ENCODE measurements at regions not wholly inside any gene's neighbourhood (a gene's known extent, or its start where the extent isn't known, plus 50 kb on each side); places are given as distances from the start of the nearest gene placed in this dataset.
"Not testable (repeated sequence)": the region's sequence is repeated elsewhere in the genome, so short reads cannot be mapped to it uniquely, and the experiment has no call there.

DNA sequence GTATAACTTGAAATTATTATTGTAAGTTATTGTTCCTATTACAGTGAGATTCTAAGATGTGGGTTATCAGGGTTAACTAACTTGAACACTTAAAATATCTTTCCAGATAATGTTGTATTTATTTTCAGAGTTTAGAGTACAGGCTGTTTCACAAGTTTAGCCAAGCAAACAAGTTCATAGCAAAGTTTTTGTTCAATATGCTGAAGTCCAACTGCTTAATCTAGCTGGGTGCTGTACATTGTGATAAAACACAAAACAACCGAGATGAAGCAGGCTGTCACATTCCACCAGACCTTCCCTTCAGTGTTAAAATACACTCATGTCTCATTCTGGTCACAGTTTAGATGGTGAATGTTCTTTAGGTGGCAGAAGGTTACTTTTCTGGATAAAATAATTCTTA lies 148.0 kb upstream of the PCDH20 start:
- H3K36me3 ChIP-seq, result no peaks in the 10 kb centered on the region
- no peaks in the 10 kb centered on the region for H3K27me3 ChIP-seq
- intact Hi-C loops (cut with DNase I), result no loop called here
- H3K27ac ChIP-seq (replicated peaks in 1 of 4), result no peak overlapping the region
- no peak overlapping the region for H3K4me3 ChIP-seq
- H3K9me3 ChIP-seq, result peaks cover 0 to 4% (median 0%) of the 10 kb centered on the region in 4 donors
- WGBS, result 50% methylated on average over 1 of the region's 1 CpG
- H3K4me1 ChIP-seq, result no peaks in the 10 kb centered on the region
- TF ChIP-seq POLR2A (IDR thresholded peaks at IDR 0.05; ENCODE audit: low read depth) (no peak), EP300 (IDR thresholded peaks at IDR 0.05) (no peak), POLR2AphosphoS5 (IDR thresholded peaks at IDR 0.05) (no peak)
- TF ChIP-seq, protein P1, sequence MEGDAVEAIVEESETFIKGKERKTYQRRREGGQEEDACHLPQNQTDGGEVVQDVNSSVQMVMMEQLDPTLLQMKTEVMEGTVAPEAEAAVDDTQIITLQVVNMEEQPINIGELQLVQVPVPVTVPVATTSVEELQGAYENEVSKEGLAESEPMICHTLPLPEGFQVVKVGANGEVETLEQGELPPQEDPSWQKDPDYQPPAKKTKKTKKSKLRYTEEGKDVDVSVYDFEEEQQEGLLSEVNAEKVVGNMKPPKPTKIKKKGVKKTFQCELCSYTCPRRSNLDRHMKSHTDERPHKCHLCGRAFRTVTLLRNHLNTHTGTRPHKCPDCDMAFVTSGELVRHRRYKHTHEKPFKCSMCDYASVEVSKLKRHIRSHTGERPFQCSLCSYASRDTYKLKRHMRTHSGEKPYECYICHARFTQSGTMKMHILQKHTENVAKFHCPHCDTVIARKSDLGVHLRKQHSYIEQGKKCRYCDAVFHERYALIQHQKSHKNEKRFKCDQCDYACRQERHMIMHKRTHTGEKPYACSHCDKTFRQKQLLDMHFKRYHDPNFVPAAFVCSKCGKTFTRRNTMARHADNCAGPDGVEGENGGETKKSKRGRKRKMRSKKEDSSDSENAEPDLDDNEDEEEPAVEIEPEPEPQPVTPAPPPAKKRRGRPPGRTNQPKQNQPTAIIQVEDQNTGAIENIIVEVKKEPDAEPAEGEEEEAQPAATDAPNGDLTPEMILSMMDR (IDR thresholded peaks at IDR 0.05), result no peak
- DNase-seq (ENCODE audit: extremely low spot score), result no peak

DNA sequence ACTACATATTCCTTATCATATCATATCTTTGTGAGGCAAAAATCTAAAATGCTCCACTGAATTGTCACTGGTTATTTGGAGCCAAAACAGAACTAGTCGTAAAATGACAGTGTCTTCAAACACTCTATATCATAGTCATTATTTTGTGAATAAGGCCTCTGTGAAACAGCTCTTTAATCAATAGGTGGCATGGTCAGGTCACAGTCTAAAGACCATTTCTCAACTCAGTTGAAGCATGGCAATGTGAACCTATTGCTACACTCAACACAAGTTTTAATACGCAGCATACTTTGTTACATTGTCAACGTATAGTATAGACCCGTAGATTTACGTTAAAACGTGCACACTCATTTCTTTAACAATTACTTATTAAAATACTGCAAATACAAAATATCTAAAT lies 131.3 kb upstream of the PCDH20 start:
- Histone ChIP-seq H3K27ac (replicated peaks in 1 of 4) (no peak overlapping the region), H3K27me3 (no peaks in the 10 kb centered on the region), H3K4me3 (no peak overlapping the region), H3K36me3 (no peaks in the 10 kb centered on the region), H3K9me3 (no peaks in the 10 kb centered on the region), H3K4me1 (no peaks in the 10 kb centered on the region)
- DNase-seq (ENCODE audit: extremely low spot score), result no peak
- intact Hi-C loops (cut with DNase I), result no loop called here
- 87% methylated on average over 6 of the region's 6 CpGs for WGBS
- TF ChIP-seq, protein P1 (IDR thresholded peaks at IDR 0.05), result no peak
- no peak for TF ChIP-seq EP300 (IDR thresholded peaks at IDR 0.05)
- TF ChIP-seq POLR2A (IDR thresholded peaks at IDR 0.05; ENCODE audit: low read depth), result no peak
- no peak for TF ChIP-seq POLR2AphosphoS5 (IDR thresholded peaks at IDR 0.05)

GRCh38 chr13:61546413-61546812 lies 130.8 kb upstream of the PCDH20 start:
- no peaks in the 10 kb centered on the region for H3K36me3 ChIP-seq
- no peak overlapping the region for H3K27ac ChIP-seq (replicated peaks in 1 of 4)
- WGBS, result 85% methylated on average over 4 of the region's 4 CpGs
- DNase-seq (ENCODE audit: extremely low spot score), result no peak
- no peak for TF ChIP-seq POLR2AphosphoS5 (IDR thresholded peaks at IDR 0.05)
- TF ChIP-seq POLR2A (IDR thresholded peaks at IDR 0.05; ENCODE audit: low read depth), result no peak
- no peak for TF ChIP-seq EP300 (IDR thresholded peaks at IDR 0.05)
- TF ChIP-seq, protein P1 (IDR thresholded peaks at IDR 0.05), result no peak
- no peaks in the 10 kb centered on the region for H3K9me3 ChIP-seq
- no peak overlapping the region for H3K4me3 ChIP-seq
- no peaks in the 10 kb centered on the region for H3K27me3 ChIP-seq
- H3K4me1 ChIP-seq, result no peaks in the 10 kb centered on the region
- intact Hi-C loops (cut with DNase I), result no loop called here

GRCh38 chr13:61536433-61536832 lies 120.8 kb upstream of the PCDH20 start:
- no peak for TF ChIP-seq POLR2A (IDR thresholded peaks at IDR 0.05; ENCODE audit: low read depth)
- TF ChIP-seq, protein P1 (IDR thresholded peaks at IDR 0.05), result no peak
- no peak for TF ChIP-seq POLR2AphosphoS5 (IDR thresholded peaks at IDR 0.05)
- TF ChIP-seq EP300 (IDR thresholded peaks at IDR 0.05), result no peak
- intact Hi-C loops (cut with DNase I), result no loop called here
- H3K4me1 ChIP-seq, result no peaks in the 10 kb centered on the region
- H3K36me3 ChIP-seq, result no peaks in the 10 kb centered on the region
- WGBS, result 57% methylated on average over 1 of the region's 1 CpG
- DNase-seq (ENCODE audit: extremely low spot score), result no peak
- no peak overlapping the region for H3K4me3 ChIP-seq
- no peaks in the 10 kb centered on the region for H3K27me3 ChIP-seq
- H3K9me3 ChIP-seq, result no peaks in the 10 kb centered on the region
- H3K27ac ChIP-seq (replicated peaks in 1 of 4), result no peak overlapping the region

GRCh38 chr13:61531383-61532065 lies 115.9 kb upstream of the PCDH20 start:
- no peaks in the 10 kb centered on the region for H3K36me3 ChIP-seq
- intact Hi-C loops (cut with DNase I), result no loop called here
- TF ChIP-seq POLR2AphosphoS5 (IDR thresholded peaks at IDR 0.05), result no peak
- TF ChIP-seq EP300 (IDR thresholded peaks at IDR 0.05), result no peak
- no peak for TF ChIP-seq POLR2A (IDR thresholded peaks at IDR 0.05; ENCODE audit: low read depth)
- TF ChIP-seq, protein P1 (IDR thresholded peaks at IDR 0.05), result no peak
- H3K4me1 ChIP-seq, result no peaks in the 10 kb centered on the region
- WGBS, result 76% methylated on average over 10 of the region's 10 CpGs
- H3K9me3 ChIP-seq, result no peaks in the 10 kb centered on the region
- no peaks in the 10 kb centered on the region for H3K27me3 ChIP-seq
- no peak overlapping the region for H3K27ac ChIP-seq (replicated peaks in 1 of 4)
- no peak for DNase-seq (ENCODE audit: extremely low spot score)
- H3K4me3 ChIP-seq, result no peak overlapping the region

- DNase-seq (ENCODE audit: extremely low spot score); H3K4me1 ChIP-seq; intact Hi-C loops (cut with DNase I); H3K9me3 ChIP-seq; H3K36me3 ChIP-seq; H3K4me3 ChIP-seq; H3K27ac ChIP-seq (replicated peaks in 1 of 4); H3K27me3 ChIP-seq: not testable (repeated sequence)
- 67% methylated on average over 5 of the region's 5 CpGs for WGBS
Measured at GRCh38 chr13:61519214-61519613, 103.6 kb upstream of the PCDH20 start.

All from esophagus muscularis mucosa (tissue), 4 donors.